ENCODE measurements at regions not wholly inside any gene's neighbourhood (a gene's known extent, or its start where the extent isn't known, plus 50 kb on each side); places are given as distances from the start of the nearest gene placed in this dataset.

DNA sequence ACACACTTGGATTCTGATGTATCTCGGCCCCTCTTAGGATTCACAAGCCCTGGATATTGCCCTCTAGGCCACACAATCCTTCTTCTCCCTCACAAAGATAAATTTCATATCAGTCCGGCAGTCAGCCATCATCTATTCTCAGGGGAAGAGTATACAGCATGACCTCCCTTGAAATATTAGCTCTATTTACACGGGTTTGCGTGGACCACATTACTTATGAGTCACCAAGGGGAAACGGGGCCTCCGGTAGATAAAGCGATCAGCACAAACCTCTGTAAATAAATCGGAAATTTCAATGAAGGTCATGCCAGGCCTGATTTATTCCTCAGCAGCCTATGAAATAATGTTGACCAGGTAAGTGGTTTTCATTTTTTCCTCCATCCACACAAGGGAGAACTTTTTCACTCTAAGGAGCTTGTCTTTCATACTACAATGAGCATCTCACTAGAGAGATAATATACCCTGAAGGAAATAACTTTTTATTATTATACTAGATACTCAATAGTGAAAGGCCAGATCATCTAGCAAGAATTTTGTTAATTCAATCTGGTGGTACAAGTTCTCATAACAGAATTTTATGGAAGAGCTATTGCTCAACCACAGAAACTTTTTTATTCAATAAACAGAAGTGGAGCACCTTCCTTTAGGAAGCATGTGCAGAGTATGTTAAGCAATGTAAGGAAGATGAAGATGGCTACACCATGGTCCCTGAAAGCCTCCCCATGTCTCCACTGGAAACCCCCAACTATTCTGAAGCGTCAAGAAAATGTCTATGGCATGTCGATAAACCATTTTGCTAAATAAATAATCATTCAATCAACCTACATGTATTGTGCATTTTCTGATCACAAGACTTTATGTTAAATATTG is 125.2 kb upstream of the PIK3C3 start:
- H3K4me3 ChIP-seq (ENCODE audit: low read length), result no peak overlapping the region
- H3K4me1 ChIP-seq (ENCODE audit: control insufficient read depth, insufficient read depth, low read length), result no peaks in the 10 kb centered on the region
- H3K36me3 ChIP-seq (ENCODE audit: control insufficient read depth, insufficient read depth, low read length, severe bottlenecking), result no peaks in the 10 kb centered on the region

DNA sequence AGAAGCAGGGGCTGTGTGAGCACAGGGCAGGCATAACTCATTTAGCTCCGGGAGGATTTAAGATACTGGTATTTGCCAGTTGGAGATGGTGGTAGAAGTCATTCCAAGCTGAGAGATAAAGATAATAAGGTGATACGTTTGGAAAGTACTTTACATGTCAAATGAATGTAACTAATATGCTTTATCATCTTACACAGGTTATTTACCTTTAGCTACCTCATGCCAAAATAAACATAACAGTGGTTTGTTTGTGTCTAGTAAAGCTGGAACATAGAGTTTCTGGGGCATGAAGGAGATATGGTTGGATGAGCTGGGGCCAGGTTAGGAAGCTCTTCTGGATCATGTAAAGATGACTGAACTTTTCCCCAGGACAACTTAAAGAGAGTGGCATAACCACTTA is 126.9 kb upstream of the PIK3C3 start:
- DNase-seq (ENCODE audit: low read depth), result no peak
- peaks cover 3% of the 10 kb centered on the region for H3K4me1 ChIP-seq (ENCODE audit: control insufficient read depth, insufficient read depth, low read length)
- H3K36me3 ChIP-seq (ENCODE audit: control insufficient read depth, insufficient read depth, low read length, severe bottlenecking), result no peaks in the 10 kb centered on the region
- H3K9ac ChIP-seq (ENCODE audit: low read length), result no peak overlapping the region
- no peak overlapping the region for H3K4me3 ChIP-seq (ENCODE audit: low read length)
- H3K27me3 ChIP-seq (replicated peaks; ENCODE audit: control insufficient read depth, insufficient read depth, low read length), result peaks cover 5% of the 10 kb centered on the region
- no peaks in the 10 kb centered on the region for H3K9me3 ChIP-seq (ENCODE audit: control insufficient read depth, low read length)

More for the DNA sequence above, 125.2 kb upstream of the PIK3C3 start:
- no peak for DNase-seq (ENCODE audit: low read depth)
- Histone ChIP-seq H3K9ac (ENCODE audit: low read length) (no peak overlapping the region), H3K27me3 (replicated peaks; ENCODE audit: control insufficient read depth, insufficient read depth, low read length) (peaks cover 8% of the 10 kb centered on the region), H3K9me3 (ENCODE audit: control insufficient read depth, low read length) (no peaks in the 10 kb centered on the region)

DNA sequence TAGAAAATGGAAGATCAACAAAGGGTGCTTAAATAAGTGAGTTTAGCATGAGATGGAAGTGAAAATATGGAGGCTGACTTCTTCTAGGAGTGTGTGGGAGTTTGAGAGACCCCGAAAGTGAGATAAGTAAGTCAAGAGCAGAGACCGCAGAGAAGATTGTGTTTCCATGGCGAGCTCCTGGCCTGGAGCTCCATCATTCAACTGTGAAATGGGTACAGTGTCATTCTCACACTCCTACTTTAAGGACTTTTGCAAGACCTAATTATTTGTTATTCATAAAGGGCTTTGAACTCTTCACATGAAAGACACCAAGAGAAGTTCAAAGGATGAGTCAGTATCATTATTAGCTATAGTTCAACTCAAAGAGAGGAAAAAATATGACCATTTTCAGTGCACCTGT is 134.2 kb upstream of the PIK3C3 start:
- no peak for DNase-seq (ENCODE audit: low read depth)
- Histone ChIP-seq H3K36me3 (ENCODE audit: control insufficient read depth, insufficient read depth, low read length, severe bottlenecking) (no peaks in the 10 kb centered on the region), H3K9me3 (ENCODE audit: control insufficient read depth, low read length) (no peaks in the 10 kb centered on the region), H3K4me3 (ENCODE audit: low read length) (no peak overlapping the region), H3K4me1 (ENCODE audit: control insufficient read depth, insufficient read depth, low read length) (peaks cover 8% of the 10 kb centered on the region), H3K27me3 (replicated peaks; ENCODE audit: control insufficient read depth, insufficient read depth, low read length) (peaks cover 4% of the 10 kb centered on the region), H3K9ac (ENCODE audit: low read length) (no peak overlapping the region)

GRCh38 chr18:41818381-41819355 is 136.4 kb upstream of the PIK3C3 start:
- no peak for DNase-seq (ENCODE audit: low read depth)

GRCh38 chr18:41814651-41815050 is 140.4 kb upstream of the PIK3C3 start:
- H3K27me3 ChIP-seq (replicated peaks; ENCODE audit: control insufficient read depth, insufficient read depth, low read length), result peaks cover 4% of the 10 kb centered on the region
- peaks cover 4% of the 10 kb centered on the region for H3K9me3 ChIP-seq (ENCODE audit: control insufficient read depth, low read length)
- DNase-seq (ENCODE audit: low read depth), result no peak
- no peaks in the 10 kb centered on the region for H3K36me3 ChIP-seq (ENCODE audit: control insufficient read depth, insufficient read depth, low read length, severe bottlenecking)
- no peaks in the 10 kb centered on the region for H3K4me1 ChIP-seq (ENCODE audit: control insufficient read depth, insufficient read depth, low read length)
- H3K4me3 ChIP-seq (ENCODE audit: low read length), result no peak overlapping the region
- no peak overlapping the region for H3K9ac ChIP-seq (ENCODE audit: low read length)

More at GRCh38 chr18:41818381-41819355, 136.4 kb upstream of the PIK3C3 start:
- Histone ChIP-seq H3K9me3 (ENCODE audit: control insufficient read depth, low read length) (no peaks in the 10 kb centered on the region), H3K4me3 (ENCODE audit: low read length) (no peak overlapping the region), H3K27me3 (replicated peaks; ENCODE audit: control insufficient read depth, insufficient read depth, low read length) (peaks cover 4% of the 10 kb centered on the region), H3K36me3 (ENCODE audit: control insufficient read depth, insufficient read depth, low read length, severe bottlenecking) (no peaks in the 10 kb centered on the region), H3K9ac (ENCODE audit: low read length) (no peak overlapping the region), H3K4me1 (ENCODE audit: control insufficient read depth, insufficient read depth, low read length) (peaks cover 8% of the 10 kb centered on the region)

- no peaks in the 10 kb centered on the region for H3K4me1 ChIP-seq (ENCODE audit: control insufficient read depth, insufficient read depth, low read length)
- H3K4me3 ChIP-seq (ENCODE audit: low read length), result no peak overlapping the region
- no peaks in the 10 kb centered on the region for H3K36me3 ChIP-seq (ENCODE audit: control insufficient read depth, insufficient read depth, low read length, severe bottlenecking)
- no peak for DNase-seq (ENCODE audit: low read depth)
- peaks cover 12% of the 10 kb centered on the region for H3K27me3 ChIP-seq (replicated peaks; ENCODE audit: control insufficient read depth, insufficient read depth, low read length)
- H3K9me3 ChIP-seq (ENCODE audit: control insufficient read depth, low read length), result peaks cover 4% of the 10 kb centered on the region
- no peak overlapping the region for H3K9ac ChIP-seq (ENCODE audit: low read length)
Observed at GRCh38 chr18:41809652-41810051, 145.4 kb upstream of the PIK3C3 start.

DNA sequence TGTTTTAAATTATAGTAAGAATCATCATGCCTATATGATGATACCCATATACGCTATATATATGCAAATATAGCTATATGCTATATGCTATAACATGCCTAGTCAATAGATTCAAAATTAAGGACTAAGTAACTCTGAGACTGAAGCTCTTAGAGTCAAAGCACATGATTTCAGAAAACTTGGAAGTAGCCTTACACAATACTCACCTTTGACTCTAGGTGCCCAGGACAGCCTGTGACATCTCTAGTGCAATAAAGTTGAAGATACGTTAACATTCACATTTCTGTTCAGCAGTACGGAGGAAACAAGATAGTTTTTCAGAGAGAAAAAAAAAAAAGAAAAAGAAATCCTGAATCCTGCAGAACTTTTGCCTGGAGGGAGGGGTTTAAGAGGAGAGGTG is 149.7 kb upstream of the PIK3C3 start:
- Histone ChIP-seq H3K36me3 (ENCODE audit: control insufficient read depth, insufficient read depth, low read length, severe bottlenecking) (no peaks in the 10 kb centered on the region), H3K4me3 (ENCODE audit: low read length) (no peak overlapping the region), H3K9ac (ENCODE audit: low read length) (no peak overlapping the region), H3K4me1 (ENCODE audit: control insufficient read depth, insufficient read depth, low read length) (no peaks in the 10 kb centered on the region), H3K27me3 (replicated peaks; ENCODE audit: control insufficient read depth, insufficient read depth, low read length) (peaks cover 18% of the 10 kb centered on the region), H3K9me3 (ENCODE audit: control insufficient read depth, low read length) (no peaks in the 10 kb centered on the region)
- no peak for DNase-seq (ENCODE audit: low read depth)

DNA sequence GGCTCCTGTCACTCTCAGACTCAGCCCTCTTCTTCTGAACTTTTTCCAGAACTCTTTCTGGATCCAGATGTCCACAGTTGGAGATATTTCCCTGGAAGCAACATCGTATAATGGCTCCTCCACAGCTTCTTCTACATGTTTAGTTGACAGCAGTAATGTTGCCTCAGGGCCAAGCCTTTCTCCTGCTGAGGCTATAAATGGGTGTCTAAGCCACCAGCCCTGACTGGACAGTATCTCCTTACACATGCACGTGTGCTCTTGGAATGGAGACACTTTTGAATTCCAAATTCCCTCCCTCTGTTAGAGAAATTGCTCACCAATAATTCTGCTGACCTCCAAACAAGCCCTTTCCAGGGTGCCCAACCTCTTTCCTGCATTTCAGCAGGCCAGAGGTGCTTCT is 156.2 kb upstream of the PIK3C3 start:
- no peak overlapping the region for H3K9ac ChIP-seq (ENCODE audit: low read length)
- H3K9me3 ChIP-seq (ENCODE audit: control insufficient read depth, low read length), result no peaks in the 10 kb centered on the region
- peaks cover 12% of the 10 kb centered on the region for H3K27me3 ChIP-seq (replicated peaks; ENCODE audit: control insufficient read depth, insufficient read depth, low read length)
- H3K36me3 ChIP-seq (ENCODE audit: control insufficient read depth, insufficient read depth, low read length, severe bottlenecking), result no peaks in the 10 kb centered on the region
- H3K4me3 ChIP-seq (ENCODE audit: low read length), result no peak overlapping the region
- no peaks in the 10 kb centered on the region for H3K4me1 ChIP-seq (ENCODE audit: control insufficient read depth, insufficient read depth, low read length)
- no peak for DNase-seq (ENCODE audit: low read depth)

DNA sequence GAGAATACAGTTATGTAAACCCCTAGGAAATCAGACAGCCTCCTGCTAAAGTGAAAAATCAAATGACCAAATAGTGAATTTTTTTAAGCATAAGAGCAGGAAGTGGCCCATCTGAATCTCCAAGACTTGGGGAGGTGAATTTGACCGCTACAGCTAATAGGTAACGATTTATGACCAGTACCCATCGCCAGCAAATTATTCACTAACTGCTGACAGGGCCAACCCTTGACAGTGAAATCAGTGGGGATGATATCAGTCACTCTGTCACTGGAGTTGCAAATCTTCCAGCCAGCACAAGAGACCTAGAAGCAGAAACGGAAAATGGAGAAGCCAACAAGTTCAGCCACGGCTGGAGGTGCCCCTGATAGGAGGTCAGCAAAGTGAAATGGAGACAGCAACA is 164.3 kb upstream of the PIK3C3 start:
- no peak for DNase-seq (ENCODE audit: low read depth)
- Histone ChIP-seq H3K4me1 (ENCODE audit: control insufficient read depth, insufficient read depth, low read length) (no peaks in the 10 kb centered on the region), H3K4me3 (ENCODE audit: low read length) (no peak overlapping the region), H3K27me3 (replicated peaks; ENCODE audit: control insufficient read depth, insufficient read depth, low read length) (peaks cover 5% of the 10 kb centered on the region), H3K9me3 (ENCODE audit: control insufficient read depth, low read length) (no peaks in the 10 kb centered on the region), H3K9ac (ENCODE audit: low read length) (no peak overlapping the region), H3K36me3 (ENCODE audit: control insufficient read depth, insufficient read depth, low read length, severe bottlenecking) (no peaks in the 10 kb centered on the region)

DNA sequence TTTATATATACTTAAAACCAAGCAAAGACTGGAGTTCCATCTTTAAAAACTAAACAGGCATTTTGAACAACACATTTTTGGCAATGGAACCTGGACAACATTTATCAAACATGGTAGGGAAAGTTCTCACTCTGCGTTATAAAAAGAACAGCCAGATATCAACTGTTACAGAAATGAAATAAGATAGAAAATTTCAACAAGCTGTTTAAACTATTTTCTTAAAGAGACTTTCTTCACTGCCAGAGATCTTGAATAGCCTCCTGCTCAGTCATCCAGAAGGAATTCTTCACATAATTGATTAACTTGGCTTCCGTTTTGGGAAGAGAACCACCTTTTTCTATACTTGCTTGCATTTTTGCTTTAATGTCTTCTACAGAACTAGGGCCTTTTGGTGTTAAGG is 166.0 kb upstream of the PIK3C3 start:
- Histone ChIP-seq H3K36me3 (ENCODE audit: control insufficient read depth, insufficient read depth, low read length, severe bottlenecking) (no peaks in the 10 kb centered on the region), H3K9ac (ENCODE audit: low read length) (no peak overlapping the region), H3K4me1 (ENCODE audit: control insufficient read depth, insufficient read depth, low read length) (no peaks in the 10 kb centered on the region), H3K9me3 (ENCODE audit: control insufficient read depth, low read length) (no peaks in the 10 kb centered on the region), H3K27me3 (replicated peaks; ENCODE audit: control insufficient read depth, insufficient read depth, low read length) (peaks cover 8% of the 10 kb centered on the region), H3K4me3 (ENCODE audit: low read length) (no peak overlapping the region)
- no peak for DNase-seq (ENCODE audit: low read depth)

- H3K9me3 ChIP-seq (ENCODE audit: control insufficient read depth, low read length), result no peaks in the 10 kb centered on the region
- H3K4me1 ChIP-seq (ENCODE audit: control insufficient read depth, insufficient read depth, low read length), result no peaks in the 10 kb centered on the region
- H3K36me3 ChIP-seq (ENCODE audit: control insufficient read depth, insufficient read depth, low read length, severe bottlenecking), result no peaks in the 10 kb centered on the region
- H3K9ac ChIP-seq (ENCODE audit: low read length), result no peak overlapping the region
- peaks cover 3% of the 10 kb centered on the region for H3K27me3 ChIP-seq (replicated peaks; ENCODE audit: control insufficient read depth, insufficient read depth, low read length)
- no peak for DNase-seq (ENCODE audit: low read depth)
- no peak overlapping the region for H3K4me3 ChIP-seq (ENCODE audit: low read length)
Observed at GRCh38 chr18:41783879-41784278, 171.2 kb upstream of the PIK3C3 start.
